ENCODE measurements at regions not wholly inside any gene's neighbourhood (a gene's known extent, or its start where the extent isn't known, plus 50 kb on each side); places are given as distances from the start of the nearest gene placed in this dataset.

GRCh38 chr4:36556984-36557383 lies 275.6 kb downstream of the DTHD1 start:
- no peaks in the 10 kb centered on the region for H4K20me1 ChIP-seq (replicated peaks; ENCODE audit: control insufficient read depth, insufficient read depth, low read length)
- BruUV-seq (replicated peaks): no TSS peak
- POLR2A ChIA-PET: no interaction called here
- H3K36me3 ChIP-seq (ENCODE audit: control insufficient read depth, insufficient read depth, low read length): no peaks in the 10 kb centered on the region
- no peaks in the 10 kb centered on the region for H3K79me2 ChIP-seq (ENCODE audit: control insufficient read depth, insufficient read depth, low read length)
- no peaks in the 10 kb centered on the region for H3K27me3 ChIP-seq (ENCODE audit: control insufficient read depth in 2 of 2, insufficient read depth in 2 of 2, low read length in 2 of 2)
- no peaks in the 10 kb centered on the region for H3K9me1 ChIP-seq (ENCODE audit: control insufficient read depth, insufficient read depth, low read length)
- no peak overlapping the region for H3K27ac ChIP-seq (ENCODE audit: extremely low read depth, low read depth, low read length)
- no peak overlapping the region for H2AFZ ChIP-seq (ENCODE audit: low read depth, low read length)
- CTCF ChIA-PET (ENCODE audit: low intra/inter-chr PET ratio): no interaction called here
- H3K9me3 ChIP-seq (replicated peaks; ENCODE audit: control insufficient read depth, insufficient read depth, low read depth, low read length): no peaks in the 10 kb centered on the region
- in situ Hi-C loops (cut with MboI) (no loop called here), intact Hi-C loops (cut with micrococcal nuclease) (no loop called here)
- no peak overlapping the region for H3K4me2 ChIP-seq (ENCODE audit: insufficient read depth, low read length)
- no peak overlapping the region for H3K9ac ChIP-seq (ENCODE audit: insufficient read depth in 1 of 2, low read depth in 2 of 2, low read length in 2 of 2)
- ATAC-seq (no peak), FAIRE-seq (no peak), DNase-seq (ENCODE audit: extremely low read depth in 1 of 4, low spot score in 3 of 4) (no peak)
- no peak overlapping the region for H3K4me3 ChIP-seq
- no peaks in the 10 kb centered on the region for H3K4me1 ChIP-seq (replicated peaks in 1 of 2; ENCODE audit: control insufficient read depth in 2 of 2, insufficient read depth in 2 of 2, low read length in 2 of 2)
- TF ChIP-seq ZNF644 (tag; IDR thresholded peaks at IDR 0.05; ENCODE audit: low read depth) (no peak), KDM4B (IDR thresholded peaks at IDR 0.05; ENCODE audit: borderline replicate concordance in 2 of 2, low read depth in 1 of 2) (no peak), SNAPC5 (CRISPR knock-in tag; IDR thresholded peaks at IDR 0.05) (no peak), CREB5 (CRISPR knock-in tag; IDR thresholded peaks at IDR 0.05) (no peak), CHD4 (IDR thresholded peaks at IDR 0.05; ENCODE audit: insufficient read depth, insufficient replicate concordance, low read depth, low read length, poor library complexity, severe bottlenecking) (no peak), IRF1 (CRISPR knock-in tag; IDR thresholded peaks at IDR 0.05; ENCODE audit: borderline replicate concordance) (no peak), FOSL1 (tag; conservative IDR thresholded peaks at IDR 0.05) (no peak), RBM22 (IDR thresholded peaks at IDR 0.05; ENCODE audit: low read depth, low read length, poor library complexity, severe bottlenecking) (no peak), VEZF1 (CRISPR knock-in tag; IDR thresholded peaks at IDR 0.05) (no peak)
